CD4-positive, alpha-beta T cell (primary cell): ENCODE measurements at regions not wholly inside any gene's neighbourhood (a gene's known extent, or its start where the extent isn't known, plus 50 kb on each side); places are given as distances from the start of the nearest gene placed in this dataset.

Experiments
- ATAC-seq: fragments of 200-7000 bp; cut with Tn5 transposase; one replicate; pipeline ENCODE4 v1.10.0; 2022; ENCODE audit warnings: mild to moderate bottlenecking; ENCODE audit not compliant: poor library complexity
- CTCF ChIA-PET: fragments of 350-600 bp; sonication (Branson Sonifier 250); formaldehyde crosslinking; loops from one replicate; lab custom pipeline; 2021; ENCODE audit warnings: antibody characterized with exemption, inconsistent platforms; lab: Charles Lee
- POLR2A ChIA-PET: fragments of 350-600 bp; sonication (Branson Sonifier 250); formaldehyde crosslinking; loops from one replicate; lab custom pipeline; 2021; ENCODE audit warnings: antibody characterized with exemption, inconsistent platforms; lab: Charles Lee
- DNase-seq, 14 experiments: peaks; one replicate each; pipeline ENCODE4 v3.0.0-alpha.2; 2013 to 2020; ENCODE audit warnings: mixed read lengths in 2 of 14
- H3K27ac ChIP-seq, 2 donors: one replicate each; pipeline versions ENCODE4 v1.5.1 to v1.7.0; 2013; ENCODE audit warnings: low read length in 2 of 2, low read depth in 1 of 2, mild to moderate bottlenecking in 1 of 2
- H3K27me3 ChIP-seq, 2 experiments: 1 replicate in 1 of 2; 2 replicates in 1 of 2; pipeline versions ENCODE4 v1.6.1 to v1.7.0; 2013; ENCODE audit warnings: low read length in 2 of 2, control low read depth in 1 of 2, mild to moderate bottlenecking in 1 of 2, moderate library complexity in 1 of 2; ENCODE audit not compliant: insufficient read depth in 2 of 2, control insufficient read depth in 1 of 2
- H3K36me3 ChIP-seq: one replicate; pipeline ENCODE4 v1.6.1; 2013; ENCODE audit warnings: low read length, control low read depth; ENCODE audit not compliant: insufficient read depth
- H3K4me1 ChIP-seq: one replicate; pipeline ENCODE4 v1.6.1; 2013; ENCODE audit warnings: low read length, control low read depth; ENCODE audit not compliant: insufficient read depth
- H3K4me3 ChIP-seq: one replicate; pipeline ENCODE4 v1.5.1; 2013; ENCODE audit warnings: mild to moderate bottlenecking, low read length, moderate library complexity
- H3K9me3 ChIP-seq, 2 experiments: 1 replicate in 1 of 2; 2 replicates in 1 of 2; pipeline versions ENCODE4 v1.6.1 to v1.7.0; 2013; ENCODE audit warnings: low read length in 2 of 2, mild to moderate bottlenecking in 2 of 2, control low read depth in 1 of 2, moderate library complexity in 1 of 2; ENCODE audit not compliant: control insufficient read depth in 1 of 2, insufficient read depth in 1 of 2
- H3K27ac Mint-ChIP-seq: one replicate; pipeline ENCODE4 v1.8.0; 2020; ENCODE audit warnings: mixed read lengths
- H3K27me3 Mint-ChIP-seq: one replicate; pipeline ENCODE4 v1.8.0; 2021; ENCODE audit warnings: mixed read lengths
- H3K36me3 Mint-ChIP-seq: one replicate; pipeline ENCODE4 v1.8.0; 2021; ENCODE audit warnings: low read depth, mixed read lengths
- H3K4me1 Mint-ChIP-seq: one replicate; pipeline ENCODE4 v1.8.0; 2021; ENCODE audit warnings: low read depth, mixed read lengths
- H3K4me3 Mint-ChIP-seq: one replicate; pipeline ENCODE4 v1.8.0; 2020; ENCODE audit warnings: mild to moderate bottlenecking, mixed read lengths
- H3K9me3 Mint-ChIP-seq: one replicate; pipeline ENCODE4 v1.8.0; 2020; ENCODE audit warnings: mixed read lengths
- intact Hi-C, 2 experiments: fragments of 100-400 bp; cut with DNase I in 1 of 2; cut with micrococcal nuclease in 1 of 2; formaldehyde crosslinking; loops; one replicate each; pipeline versions ENCODE4 v1.15.1 to v1.9.0; 2023 to 2025; cut with DNase I, micrococcal nuclease
- TF ChIP-seq, protein P1 (sequence below): fragments of 200-600 bp; IDR thresholded peaks from one replicate; pipeline ENCODE4 v1.8.0; 2022; ENCODE audit warnings: antibody characterized with exemption, mild to moderate bottlenecking

DNA sequence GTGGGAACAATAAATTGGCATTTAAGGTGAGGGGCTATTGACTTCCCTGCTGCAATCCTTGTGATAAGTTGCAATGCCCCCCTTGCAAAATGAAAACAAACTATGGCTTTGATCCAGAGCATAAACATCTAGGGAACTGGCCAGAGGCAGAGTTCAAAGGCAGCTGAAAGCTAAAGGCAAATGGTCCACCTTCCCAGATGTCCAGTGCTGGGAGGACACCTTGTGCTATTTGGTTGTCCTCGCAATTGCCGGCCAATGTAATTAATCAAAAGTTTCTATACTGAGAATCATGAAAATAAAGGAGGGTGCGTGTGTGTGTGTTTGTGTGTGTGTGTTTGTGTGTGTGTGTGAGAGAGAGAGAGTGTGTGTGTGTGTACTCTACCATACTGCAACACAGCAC is 337.4 kb downstream of the CBLN4 start:
- POLR2A ChIA-PET = no interaction called here
- ATAC-seq = no peak

DNA sequence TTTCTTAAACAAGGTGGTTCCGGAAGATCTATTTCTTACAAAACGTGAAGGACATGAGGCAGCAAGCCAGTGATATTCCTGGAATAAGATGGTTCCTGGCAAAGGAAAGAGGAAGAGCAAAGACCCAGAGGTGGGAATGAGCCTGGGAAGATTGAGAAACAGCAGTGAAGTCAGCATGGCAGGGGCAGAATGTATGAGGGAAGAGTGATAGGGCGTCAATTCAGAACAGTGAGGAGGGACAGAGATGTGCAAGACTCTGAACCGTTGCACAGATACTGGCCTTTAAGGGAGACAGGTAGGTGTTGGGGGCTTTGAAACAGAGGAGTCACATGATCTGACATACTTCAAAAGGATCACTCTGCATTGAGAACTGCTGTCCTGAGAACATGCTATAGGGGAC is 338.3 kb downstream of the CBLN4 start:
- H3K9me3 ChIP-seq = peaks cover 0 to 4% of the 10 kb centered on the region in 2 experiments
- CTCF ChIA-PET = no interaction called here
- intact Hi-C loops = no loop called here
- peaks cover 9% of the 10 kb centered on the region for H3K9me3 Mint-ChIP-seq
- no peaks in the 10 kb centered on the region for H3K4me1 ChIP-seq
- no peaks in the 10 kb centered on the region for H3K36me3 Mint-ChIP-seq
- H3K4me3 Mint-ChIP-seq = no peak overlapping the region
- H3K27me3 ChIP-seq = no peaks in the 10 kb centered on the region
- DNase-seq (no peak), ATAC-seq (no peak)
- TF ChIP-seq, protein P1, sequence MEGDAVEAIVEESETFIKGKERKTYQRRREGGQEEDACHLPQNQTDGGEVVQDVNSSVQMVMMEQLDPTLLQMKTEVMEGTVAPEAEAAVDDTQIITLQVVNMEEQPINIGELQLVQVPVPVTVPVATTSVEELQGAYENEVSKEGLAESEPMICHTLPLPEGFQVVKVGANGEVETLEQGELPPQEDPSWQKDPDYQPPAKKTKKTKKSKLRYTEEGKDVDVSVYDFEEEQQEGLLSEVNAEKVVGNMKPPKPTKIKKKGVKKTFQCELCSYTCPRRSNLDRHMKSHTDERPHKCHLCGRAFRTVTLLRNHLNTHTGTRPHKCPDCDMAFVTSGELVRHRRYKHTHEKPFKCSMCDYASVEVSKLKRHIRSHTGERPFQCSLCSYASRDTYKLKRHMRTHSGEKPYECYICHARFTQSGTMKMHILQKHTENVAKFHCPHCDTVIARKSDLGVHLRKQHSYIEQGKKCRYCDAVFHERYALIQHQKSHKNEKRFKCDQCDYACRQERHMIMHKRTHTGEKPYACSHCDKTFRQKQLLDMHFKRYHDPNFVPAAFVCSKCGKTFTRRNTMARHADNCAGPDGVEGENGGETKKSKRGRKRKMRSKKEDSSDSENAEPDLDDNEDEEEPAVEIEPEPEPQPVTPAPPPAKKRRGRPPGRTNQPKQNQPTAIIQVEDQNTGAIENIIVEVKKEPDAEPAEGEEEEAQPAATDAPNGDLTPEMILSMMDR = no peak
- no peak overlapping the region for H3K4me3 ChIP-seq
- no peaks in the 10 kb centered on the region for H3K27me3 Mint-ChIP-seq
- POLR2A ChIA-PET = no interaction called here
- H3K27ac ChIP-seq = no peak overlapping the region
- no peaks in the 10 kb centered on the region for H3K36me3 ChIP-seq
- H3K4me1 Mint-ChIP-seq = no peaks in the 10 kb centered on the region
- H3K27ac Mint-ChIP-seq = no peak overlapping the region

More for the DNA sequence above, 337.4 kb downstream of the CBLN4 start:
- H3K4me3 Mint-ChIP-seq = no peak overlapping the region
- no peak for DNase-seq
- Histone ChIP-seq H3K4me1 (no peaks in the 10 kb centered on the region), H3K9me3 (peaks cover 0 to 4% of the 10 kb centered on the region in 2 experiments), H3K36me3 (no peaks in the 10 kb centered on the region), H3K27me3 (no peaks in the 10 kb centered on the region), H3K4me3 (no peak overlapping the region), H3K27ac (no peak overlapping the region)
- intact Hi-C loops = no loop called here
- H3K9me3 Mint-ChIP-seq = peaks cover 6% of the 10 kb centered on the region
- TF ChIP-seq, protein P1 = no peak
- no peak overlapping the region for H3K27ac Mint-ChIP-seq
- no peaks in the 10 kb centered on the region for H3K27me3 Mint-ChIP-seq
- CTCF ChIA-PET = no interaction called here
- no peaks in the 10 kb centered on the region for H3K4me1 Mint-ChIP-seq
- no peaks in the 10 kb centered on the region for H3K36me3 Mint-ChIP-seq

DNA sequence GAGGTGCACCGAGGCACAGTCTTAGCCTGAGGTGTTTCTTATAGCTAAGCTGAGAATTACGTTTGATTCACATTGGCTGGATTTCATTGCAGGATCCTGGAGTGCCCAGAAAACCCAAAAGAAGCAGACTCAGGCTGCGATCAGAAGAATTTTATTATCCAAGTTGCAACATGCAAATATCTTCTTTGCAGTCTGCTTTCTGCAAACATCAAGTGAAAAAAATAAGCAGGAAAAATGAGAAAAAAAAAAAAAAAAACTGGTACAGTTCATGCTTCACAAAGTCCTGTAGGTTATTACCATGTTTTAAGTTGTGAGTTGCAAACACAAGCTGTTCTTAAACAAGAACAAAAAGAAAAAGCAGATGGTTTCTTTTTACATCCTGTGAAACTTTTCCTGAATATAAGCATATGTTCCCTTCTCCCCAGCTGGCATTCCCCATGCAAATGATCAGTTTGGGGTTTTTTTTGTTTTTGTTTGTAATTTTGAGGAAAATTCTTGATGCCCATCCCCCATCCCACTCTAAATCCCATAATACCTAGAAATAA is 349.0 kb downstream of the CBLN4 start:
- DNase-seq = no peak
- no peak for ATAC-seq
- TF ChIP-seq, protein P1 = no peak
- no peak overlapping the region for H3K27ac Mint-ChIP-seq
- intact Hi-C loops = no loop called here
- H3K36me3 Mint-ChIP-seq = no peaks in the 10 kb centered on the region
- H3K4me3 Mint-ChIP-seq = no peak overlapping the region
- ChIA-PET CTCF (no interaction called here), POLR2A (no interaction called here)
- Histone ChIP-seq H3K36me3 (no peaks in the 10 kb centered on the region), H3K4me3 (no peak overlapping the region), H3K4me1 (no peaks in the 10 kb centered on the region), H3K9me3 (peaks cover 0 to 3% of the 10 kb centered on the region in 2 experiments), H3K27me3 (no peaks in the 10 kb centered on the region), H3K27ac (no peak overlapping the region)
- H3K27me3 Mint-ChIP-seq = no peaks in the 10 kb centered on the region
- no peaks in the 10 kb centered on the region for H3K4me1 Mint-ChIP-seq
- peaks cover 9% of the 10 kb centered on the region for H3K9me3 Mint-ChIP-seq
